ENCODE measurements at regions not wholly inside any gene's neighbourhood (a gene's known extent, or its start where the extent isn't known, plus 50 kb on each side); places are given as distances from the start of the nearest gene placed in this dataset.
"Not testable (repeated sequence)": the region's sequence is repeated elsewhere in the genome, so short reads cannot be mapped to it uniquely, and the experiment has no call there.

DNA sequence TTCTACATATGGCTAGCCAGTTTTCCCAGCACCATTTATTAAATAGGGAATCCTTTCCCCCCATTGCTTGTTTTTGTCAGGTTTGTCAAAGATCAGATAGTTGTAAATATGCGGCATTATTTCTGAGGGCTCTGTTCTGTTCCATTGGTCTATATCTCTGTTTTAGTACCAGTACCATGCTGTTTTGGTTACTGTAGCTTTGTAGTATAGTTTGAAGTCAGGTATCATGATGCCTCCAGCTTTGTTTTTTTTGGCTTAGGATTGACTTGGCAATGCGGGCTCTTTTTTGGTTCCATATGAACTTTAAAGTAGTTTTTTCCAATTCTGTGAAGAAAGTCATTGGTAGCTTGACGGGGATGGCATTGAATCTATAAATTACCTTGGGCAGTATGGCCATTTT lies 60.0 kb upstream of the GPC3 start:
- not testable (repeated sequence) for DNase-seq (ENCODE audit: low read depth)

DNA sequence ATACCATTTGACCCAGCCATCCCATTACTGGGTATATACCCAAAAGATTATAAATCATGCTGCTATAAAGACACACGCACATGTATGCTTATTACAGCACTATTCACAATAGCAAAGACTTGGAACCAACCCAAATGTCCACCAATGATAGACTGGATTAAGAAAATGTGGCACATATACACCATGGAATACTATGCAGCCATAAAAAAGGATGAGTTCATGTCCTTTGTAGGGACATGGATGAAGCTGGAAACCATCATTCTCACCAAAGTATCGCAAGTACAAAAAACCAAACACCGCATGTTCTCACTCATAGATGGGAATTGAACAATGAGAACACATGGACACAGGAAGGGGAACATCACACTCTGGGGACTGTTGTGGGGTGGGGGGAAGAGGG lies 81.7 kb upstream of the GPC3 start:
- DNase-seq (ENCODE audit: low read depth) = not testable (repeated sequence)

DNA sequence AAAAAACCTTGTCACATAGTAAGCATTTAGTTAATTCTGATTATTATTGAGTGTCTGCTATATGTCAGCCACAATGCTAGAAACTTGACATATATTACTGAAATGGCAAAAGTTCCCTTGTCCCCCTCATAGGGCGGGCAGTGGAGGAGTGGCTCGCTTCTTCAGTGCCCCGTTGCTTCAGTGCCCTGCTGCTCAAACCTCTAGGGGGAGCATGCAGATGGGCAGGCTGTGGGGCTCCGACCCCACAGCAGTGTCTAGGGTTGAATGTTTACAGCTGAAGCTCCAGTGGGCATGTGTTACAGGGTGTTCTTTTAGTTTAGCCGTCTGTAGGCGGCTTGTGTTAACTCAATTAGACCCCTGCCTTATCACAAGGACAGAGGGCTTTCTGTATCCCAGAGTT lies 86.5 kb upstream of the GPC3 start:
- not testable (repeated sequence) for DNase-seq (ENCODE audit: low read depth)

DNA sequence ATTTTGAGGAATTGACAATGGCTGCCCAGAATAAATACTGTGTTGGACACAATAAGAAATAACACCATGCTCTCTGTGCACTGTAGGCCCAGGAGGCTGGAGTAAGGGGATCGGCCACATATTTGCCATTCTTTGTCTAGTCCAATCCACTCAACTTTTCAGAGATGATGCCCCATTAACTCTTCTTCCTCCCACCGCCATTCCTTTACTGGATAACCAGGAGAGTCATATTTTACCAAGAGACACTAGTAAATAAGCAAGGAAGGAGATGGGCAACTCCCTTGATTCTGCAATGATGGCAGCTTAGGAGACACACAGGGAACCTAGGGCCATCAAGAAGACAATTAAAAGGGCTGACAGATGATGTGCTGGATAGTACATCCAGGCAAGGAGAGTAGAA lies 87.9 kb upstream of the GPC3 start:
- DNase-seq (ENCODE audit: low read depth) = no peak

DNA sequence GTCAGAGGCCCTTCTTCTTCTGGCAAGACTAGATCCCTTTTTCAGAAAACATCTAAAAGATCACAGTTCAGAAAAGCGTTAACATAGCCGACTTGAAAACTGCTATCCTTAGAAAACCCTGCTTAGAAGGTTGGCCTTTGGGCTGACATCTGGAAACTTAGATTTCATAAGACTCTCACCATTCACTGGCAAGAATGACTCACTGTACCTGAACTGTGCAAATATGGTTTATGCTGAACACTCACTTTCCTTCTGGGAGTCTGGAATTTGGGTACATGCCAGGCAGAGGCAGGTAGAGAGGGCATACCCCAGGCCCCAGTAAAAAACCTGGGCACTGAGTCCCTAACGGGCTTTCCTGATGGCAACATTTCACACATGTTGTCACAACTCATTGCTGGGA lies 88.8 kb upstream of the GPC3 start:
- no peak for DNase-seq (ENCODE audit: low read depth)

DNA sequence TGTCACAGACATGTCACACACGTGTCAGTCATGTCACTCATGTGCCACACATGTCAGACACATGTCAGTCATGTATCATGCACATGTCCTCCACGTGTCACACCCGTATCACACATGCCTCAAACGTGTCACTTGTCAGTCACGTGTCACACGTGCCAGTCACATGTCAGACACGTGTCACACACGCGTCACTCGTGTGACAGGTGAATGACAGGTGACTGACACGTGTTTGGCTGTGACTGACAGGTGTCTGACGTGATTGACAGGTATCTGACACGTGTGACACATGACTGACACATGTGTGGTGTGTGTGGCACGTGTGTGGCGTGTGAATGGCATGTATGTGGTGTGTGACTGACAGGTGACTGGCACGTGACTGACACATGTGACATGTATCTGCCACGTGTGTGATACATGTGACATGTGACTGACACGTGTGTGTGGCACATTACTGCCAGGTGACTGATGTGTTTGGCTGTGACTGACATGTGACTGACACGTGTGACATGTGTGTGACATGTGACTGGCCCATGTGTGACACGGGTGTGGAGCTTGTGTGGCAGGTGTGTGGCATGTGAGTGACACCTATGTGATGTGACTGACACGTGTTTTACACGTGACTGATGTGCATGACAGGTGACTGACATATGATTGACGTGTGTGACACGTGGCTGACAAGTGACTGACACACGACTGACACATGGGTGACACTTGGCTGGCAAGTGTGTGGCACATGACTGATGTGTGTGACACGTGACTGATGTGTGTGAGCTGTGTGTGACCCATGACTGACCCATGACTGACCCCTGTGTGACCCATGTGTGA lies 90.7 kb upstream of the GPC3 start:
- DNase-seq (ENCODE audit: low read depth) = no peak

DNA sequence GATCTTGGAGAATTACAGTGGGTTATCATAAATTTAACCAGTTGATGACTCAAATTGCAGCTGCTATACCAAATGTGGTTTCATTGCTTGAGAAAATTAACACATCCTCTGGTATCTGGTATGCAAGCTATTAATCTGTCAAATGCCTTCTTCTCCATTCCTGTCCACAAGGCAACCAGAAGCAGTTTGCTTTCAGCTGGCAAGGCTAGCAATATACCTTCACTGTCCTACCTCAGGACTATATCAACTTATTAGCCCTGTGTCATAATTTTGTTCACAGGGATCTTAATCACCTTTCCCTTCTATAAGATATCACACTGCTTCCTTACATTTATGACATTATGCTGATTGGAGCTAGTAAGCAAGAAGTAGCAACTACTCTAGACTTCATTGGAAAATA lies 110.0 kb upstream of the GPC3 start:
- no peak for DNase-seq (ENCODE audit: low read depth)

DNA sequence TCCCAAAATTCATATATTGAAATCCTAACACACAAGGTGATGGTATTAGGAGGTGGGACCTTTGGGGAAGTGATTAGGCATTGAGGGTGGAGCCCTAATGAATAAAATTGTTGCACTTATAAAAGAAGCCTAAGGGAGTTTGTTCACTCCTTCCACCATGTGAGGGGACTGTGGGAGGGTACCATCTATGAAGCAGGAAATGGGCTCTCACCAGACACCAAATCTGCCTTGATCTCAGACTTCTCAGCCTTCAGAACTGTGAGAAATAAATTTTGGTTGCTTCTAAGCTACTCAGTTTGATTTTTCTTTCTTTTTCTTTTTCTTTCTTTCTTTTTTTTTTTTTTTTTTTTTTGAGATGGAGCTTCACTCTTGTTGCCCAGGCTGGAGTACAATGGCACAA lies 116.2 kb upstream of the GPC3 start:
- no peak for DNase-seq (ENCODE audit: low read depth)

DNA sequence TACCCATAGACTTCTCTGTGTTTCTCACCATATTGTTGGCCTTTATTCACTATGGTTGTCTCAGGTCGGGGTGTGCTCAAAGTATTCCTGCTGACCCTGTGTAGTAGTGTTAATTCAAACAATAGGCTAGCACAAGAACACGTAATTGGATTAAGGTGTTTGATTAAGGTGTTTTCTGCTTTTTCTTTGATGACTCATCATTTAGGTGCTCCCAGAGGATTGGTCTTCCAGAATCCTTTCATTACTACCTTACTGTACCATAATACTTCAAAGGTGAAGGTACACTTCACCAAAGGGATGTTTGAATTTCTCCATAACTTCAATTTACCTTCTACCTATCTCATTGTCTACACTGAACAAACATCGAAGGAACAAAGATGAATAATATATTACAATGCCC lies 121.7 kb upstream of the CCDC160 start:
- DNase-seq (ENCODE audit: low read depth) = no peak

DNA sequence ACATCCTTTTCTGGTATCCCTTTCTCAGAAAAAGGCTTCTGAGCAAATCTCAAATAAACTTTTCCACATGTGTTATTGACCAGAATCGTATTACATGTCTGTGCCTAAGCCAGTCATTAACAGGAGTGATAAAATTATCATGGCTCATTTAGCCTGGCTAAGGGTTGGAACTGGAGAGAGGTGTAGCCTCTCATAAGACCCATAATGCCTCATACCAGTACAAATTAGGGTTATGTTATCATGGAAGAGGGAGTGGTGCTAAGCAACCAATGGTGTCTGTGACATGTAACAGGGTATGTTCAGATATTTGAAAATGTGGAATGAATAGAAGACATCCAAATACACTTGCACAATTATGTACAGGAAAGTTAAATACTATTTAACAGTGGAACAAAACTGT lies 99.6 kb upstream of the CCDC160 start:
- no peak for DNase-seq (ENCODE audit: low read depth)

DNA sequence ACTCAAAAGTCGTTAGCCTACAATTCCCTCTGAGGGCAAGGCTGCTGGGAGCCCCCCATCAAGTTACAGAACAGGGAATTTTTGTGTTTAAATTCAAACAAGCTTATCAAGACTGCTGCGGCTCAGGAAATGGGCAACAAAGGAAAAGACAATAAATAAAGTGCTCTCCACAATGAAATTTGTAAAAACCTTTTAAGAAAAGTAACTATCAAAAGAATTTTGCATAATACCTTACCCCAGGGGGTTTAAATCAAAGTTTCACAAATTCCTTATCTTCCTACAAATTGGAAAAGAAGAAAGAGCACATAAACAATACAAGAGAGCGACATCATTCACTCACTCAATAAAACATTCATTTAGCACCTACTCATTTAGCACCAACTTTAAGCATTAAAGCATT lies 97.9 kb upstream of the CCDC160 start:
- DNase-seq (ENCODE audit: low read depth) = no peak

DNA sequence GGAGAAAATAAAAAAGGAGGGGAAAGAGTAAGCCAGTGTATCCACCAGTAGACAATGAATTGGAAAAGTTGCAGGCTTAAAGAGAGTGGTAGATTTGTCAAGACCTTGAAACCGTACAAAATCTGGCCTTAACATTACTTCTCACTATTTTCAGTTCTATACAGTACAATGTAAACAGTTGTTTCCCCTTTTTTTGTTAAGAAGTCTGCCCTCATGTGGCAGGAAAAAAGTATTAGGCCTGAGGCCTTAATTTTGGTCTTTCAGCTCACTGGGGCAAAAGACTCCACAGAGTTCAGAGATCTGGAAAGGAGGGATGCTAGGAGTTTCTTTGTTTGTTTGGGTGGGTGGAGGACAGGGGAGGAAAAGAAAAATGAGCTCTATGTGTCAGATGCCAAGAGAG lies 92.8 kb upstream of the CCDC160 start:
- DNase-seq (ENCODE audit: low read depth) = no peak

DNA sequence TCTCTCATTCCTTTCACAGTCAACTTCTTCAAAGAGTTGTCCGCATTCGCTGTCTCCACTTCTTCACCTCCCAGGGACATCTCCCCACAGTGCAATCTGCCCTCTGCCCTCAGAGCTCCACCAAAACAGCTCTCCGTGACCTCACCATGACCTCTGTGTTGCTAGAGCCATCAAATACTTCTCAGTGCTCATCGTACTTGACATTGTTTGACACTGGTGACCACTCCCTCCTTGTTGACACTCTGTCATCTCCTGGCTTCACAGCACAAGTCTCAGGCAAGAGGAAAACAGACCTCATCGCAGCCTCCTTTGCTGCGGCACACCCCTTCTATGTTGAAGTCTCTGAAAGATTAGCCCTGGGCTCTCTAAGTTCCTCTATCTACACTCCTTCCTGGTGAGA lies 90.5 kb upstream of the CCDC160 start:
- no peak for DNase-seq (ENCODE audit: low read depth)

DNA sequence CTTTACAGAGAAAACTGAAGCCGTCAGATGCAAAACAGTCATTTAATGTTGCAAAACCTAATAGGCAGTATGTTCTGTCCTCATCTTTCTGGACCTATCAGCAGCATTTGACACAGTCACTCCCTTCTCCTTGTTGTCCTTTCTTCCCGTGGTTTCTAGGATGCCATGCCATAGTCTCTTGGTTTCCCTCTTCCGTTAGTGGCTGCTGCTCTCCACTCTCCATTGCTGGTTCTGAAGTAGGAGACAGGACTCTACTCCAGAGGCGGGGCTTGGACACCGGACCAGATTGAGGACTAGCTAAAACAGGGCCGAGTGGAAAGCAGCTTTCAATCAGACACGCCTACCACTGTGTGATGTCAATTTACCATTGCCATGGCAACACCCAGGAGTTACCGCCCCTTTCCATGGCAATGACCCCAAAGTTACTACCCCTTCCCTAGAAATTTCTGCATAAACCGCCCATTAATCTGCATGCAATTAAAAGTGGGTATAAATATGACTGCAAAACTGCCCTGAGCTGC lies 88.8 kb upstream of the CCDC160 start:
- DNase-seq (ENCODE audit: low read depth) = no peak

DNA sequence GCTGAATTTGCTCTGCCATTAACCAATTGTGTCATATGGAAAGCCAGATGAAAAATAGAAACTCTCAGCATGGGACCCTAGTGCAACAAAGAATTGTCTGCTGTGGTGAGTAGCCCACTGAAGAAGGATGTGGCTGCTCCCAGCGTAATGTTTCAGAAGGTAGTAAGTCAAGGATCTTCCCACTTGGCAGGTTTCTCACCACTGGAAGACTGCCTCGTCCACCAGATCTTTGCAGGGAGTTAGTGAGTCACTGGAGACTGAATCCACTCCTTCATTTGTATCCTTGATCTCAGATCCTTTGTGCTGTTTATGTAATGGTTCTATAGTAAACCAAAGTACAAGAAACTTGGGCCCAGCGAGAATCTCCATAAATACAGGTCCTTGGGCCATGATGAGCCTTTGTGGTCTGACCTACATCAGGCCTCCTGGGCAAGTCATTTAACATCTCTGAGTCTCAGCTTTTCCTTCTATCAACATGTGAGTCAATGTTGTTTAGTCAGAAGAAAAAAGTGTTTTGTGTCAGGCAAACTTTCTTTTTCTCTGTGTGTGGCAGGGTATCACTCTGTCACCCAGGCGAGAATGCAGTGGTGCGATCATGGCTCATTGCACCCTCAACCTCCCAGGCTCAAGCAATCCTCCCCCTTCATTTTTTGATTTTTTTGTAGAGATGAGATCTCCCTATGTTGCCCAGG lies 78.0 kb upstream of the CCDC160 start:
- DNase-seq (ENCODE audit: low read depth) = no peak

DNA sequence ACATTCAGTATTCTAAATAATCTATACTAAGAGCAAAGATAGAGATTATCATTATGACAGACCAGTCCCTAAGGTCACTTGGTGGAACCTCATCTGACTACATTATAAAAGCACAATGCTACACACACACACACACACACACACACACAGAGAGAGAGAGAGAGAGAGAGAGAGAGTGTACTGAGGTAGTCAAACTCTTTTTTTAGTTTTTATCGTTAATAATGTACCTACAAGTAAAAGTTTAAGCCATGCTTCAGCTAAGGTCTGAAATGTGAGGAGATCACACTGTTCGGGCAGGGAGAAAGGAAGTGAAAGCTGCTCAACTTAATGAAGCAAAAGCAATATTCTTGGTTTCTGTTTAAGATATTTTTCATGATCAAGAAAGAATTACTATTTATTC lies 75.8 kb upstream of the CCDC160 start:
- no peak for DNase-seq (ENCODE audit: low read depth)

DNA sequence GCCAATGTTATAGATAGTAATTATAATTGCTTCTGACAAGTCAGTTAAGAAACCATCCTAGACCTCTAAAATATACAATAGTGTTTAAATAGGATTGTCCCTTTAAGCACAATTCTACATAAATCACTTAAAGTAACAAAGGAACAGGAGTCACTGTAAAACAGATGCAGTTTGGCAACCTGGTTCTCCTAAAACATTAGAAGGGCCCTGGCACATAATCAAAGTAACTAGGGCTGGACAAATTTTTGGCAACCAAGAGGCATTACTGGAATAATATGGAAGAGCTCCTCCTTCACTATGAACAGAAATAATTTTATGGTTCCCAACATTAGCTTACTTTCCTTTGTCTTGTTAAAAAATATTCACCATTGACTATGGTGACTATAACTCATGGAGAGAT lies 75.0 kb upstream of the CCDC160 start:
- no peak for DNase-seq (ENCODE audit: low read depth)

DNA sequence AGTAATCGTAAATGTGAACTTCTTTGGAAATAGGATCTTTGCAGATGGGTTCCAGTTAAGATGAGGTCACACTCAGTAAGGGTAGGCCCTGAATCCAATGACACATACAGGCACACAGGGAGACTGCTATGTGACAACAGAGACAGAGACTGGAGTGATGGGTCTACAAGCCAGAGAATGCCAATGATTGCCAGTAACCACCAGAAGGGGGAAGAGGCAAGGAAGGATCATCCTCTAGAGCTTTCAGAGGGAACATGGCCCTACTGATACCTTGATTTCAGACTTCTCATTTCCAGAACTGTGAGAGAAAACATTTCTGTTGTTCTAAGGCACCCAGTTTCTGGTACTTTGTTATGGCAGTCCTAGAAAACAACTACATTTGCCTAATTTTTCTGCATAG lies 73.1 kb upstream of the CCDC160 start:
- no peak for DNase-seq (ENCODE audit: low read depth)

DNA sequence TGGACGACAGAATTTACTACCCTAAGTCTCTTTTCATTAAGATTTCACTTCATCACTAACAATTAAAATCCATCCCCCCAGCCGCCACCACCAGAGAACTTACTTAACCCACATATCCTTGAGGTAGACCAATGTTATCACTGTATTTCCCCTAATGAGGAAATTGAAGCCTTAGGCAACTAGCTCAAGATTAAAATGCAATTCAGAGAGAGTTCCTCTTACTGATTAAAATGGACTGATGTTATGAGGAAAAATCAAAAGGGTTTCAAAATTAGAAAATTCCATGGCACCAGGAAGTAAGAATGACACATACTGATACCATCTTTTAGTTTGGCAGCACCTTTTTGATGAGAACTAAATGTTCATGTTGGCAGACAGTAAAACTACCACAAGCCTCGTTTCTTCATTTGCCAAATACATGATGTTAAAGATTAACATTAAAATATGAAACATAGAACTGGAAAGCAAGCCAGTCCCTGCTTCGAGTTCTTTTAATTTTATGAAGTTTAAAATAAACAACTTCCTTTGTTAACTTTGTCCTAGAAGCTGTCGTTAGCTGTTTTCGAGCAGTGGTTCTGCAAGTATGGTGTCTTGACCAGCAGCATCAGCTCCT lies 69.3 kb upstream of the CCDC160 start:
- DNase-seq (ENCODE audit: low read depth) = no peak

DNA sequence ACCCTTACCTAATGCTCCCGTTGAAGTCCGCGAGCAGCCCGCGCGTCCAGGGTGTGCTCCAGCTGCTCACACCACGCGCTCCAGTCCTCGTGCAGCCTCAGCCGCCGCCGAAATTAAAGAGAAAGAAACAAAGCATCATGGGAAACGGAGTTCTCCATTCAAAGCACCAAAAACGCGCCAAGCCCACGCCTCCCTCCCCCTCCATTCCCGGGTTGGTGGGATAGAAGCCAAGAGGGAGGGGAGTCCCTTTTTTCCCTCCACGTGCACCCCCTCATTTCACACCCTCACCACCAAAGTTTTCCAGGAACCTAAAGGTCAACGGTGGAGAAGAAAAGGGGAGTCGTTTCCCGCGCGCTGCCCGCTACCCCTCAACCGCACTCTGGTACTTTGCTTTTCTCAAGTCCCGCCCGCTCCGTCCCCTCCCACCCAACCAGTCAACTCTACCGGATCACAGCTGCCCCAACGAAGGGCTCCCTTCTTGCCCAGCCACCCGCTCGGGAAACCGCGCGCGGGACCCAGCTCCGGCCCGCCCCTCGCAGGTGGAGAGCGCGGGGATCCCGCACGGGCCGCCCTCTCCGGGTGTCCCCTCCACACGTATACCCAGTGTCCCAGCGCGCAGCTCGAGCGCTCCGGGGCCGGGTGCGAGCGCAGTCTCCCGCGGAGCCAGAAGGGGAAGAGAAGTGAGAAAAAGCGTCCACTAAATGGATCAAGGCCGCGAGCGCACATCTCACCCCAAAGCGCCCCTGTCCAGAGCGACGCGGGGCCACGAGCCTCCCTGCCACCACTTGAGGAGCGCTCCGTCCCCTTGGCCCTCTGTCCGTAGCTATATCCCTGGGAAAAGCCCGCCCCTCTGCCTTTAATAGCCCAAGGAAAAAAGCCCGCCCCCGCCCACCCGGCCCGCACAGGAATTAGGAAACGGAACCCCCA lies 65.1 kb upstream of the CCDC160 start:
- DNase-seq (ENCODE audit: low read depth) = no peak

DNA sequence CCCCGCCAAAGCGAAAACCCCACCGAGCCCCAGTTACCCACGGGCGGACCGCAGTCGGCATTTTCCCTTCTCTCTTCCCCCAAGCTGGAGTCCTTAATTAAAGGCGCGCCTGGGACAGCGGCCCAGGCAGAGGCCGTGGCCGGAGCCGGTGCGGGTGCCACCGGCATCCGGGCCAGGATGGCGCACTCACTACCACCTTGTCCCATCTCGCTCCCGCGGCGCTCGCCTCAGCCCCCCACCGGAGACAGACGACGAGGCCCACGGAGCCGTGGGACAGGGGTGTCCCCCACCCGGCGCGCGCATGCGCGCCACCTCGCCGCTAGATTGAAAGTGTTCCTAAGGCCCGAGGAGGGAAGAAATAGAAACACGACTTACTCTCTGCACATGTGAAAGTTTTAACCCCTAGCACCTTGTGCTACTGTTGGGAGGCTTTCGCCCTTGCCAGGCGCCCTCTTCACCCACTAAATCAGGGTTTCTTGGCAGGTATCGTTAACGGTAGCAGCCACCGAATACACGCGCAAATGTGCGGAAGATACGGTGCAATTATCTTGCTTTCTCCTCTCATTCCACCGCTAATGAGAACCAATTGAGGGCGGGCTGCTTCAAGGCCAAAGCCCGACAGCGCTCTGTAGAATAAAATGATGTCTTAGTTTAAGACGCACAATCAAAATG lies 64.3 kb upstream of the CCDC160 start:
- DNase-seq (ENCODE audit: low read depth) = no peak

Measured in HT1080 (cell line).